A549 (cell line): ENCODE measurements at regions not wholly inside any gene's neighbourhood (a gene's known extent, or its start where the extent isn't known, plus 50 kb on each side); places are given as distances from the start of the nearest gene placed in this dataset.

Experiments used
- CBX2 ChIP-seq: fragments of 200-600 bp; sonication (generic); IDR thresholded peaks from 2 replicates; pipeline ENCODE4 v1.6.1; 2016; ENCODE audit warnings: low read depth, mild to moderate bottlenecking, borderline replicate concordance
- CTCF ChIP-seq: fragments of >200 bp; sonication (Bioruptor Twin); formaldehyde crosslinking; IDR thresholded peaks from 3 replicates; pipeline ENCODE4 v1.5.1; 2016
- EP300 ChIP-seq, 2 experiments: fragments of >200 bp; sonication (Bioruptor Twin); formaldehyde crosslinking; IDR thresholded peaks; 2 replicates in 1 of 2; 3 replicates in 1 of 2; pipeline ENCODE4 v1.6.1; 2016 to 2017
- HOXB13 ChIP-seq: fragments of 250-450 bp; sonication (Bioruptor Pico); IDR thresholded peaks from 2 replicates; pipeline ENCODE4 v1.5.0; 2020; ENCODE audit warnings: low read depth, mild to moderate bottlenecking, moderate library complexity
- JUN ChIP-seq, 2 experiments: fragments of >200 bp; sonication (Bioruptor Twin); formaldehyde crosslinking; IDR thresholded peaks; 2 replicates in 1 of 2; 3 replicates in 1 of 2; pipeline ENCODE4 v1.6.1; 2016 to 2017
- MAZ ChIP-seq: fragments of 150-350 bp; IDR thresholded peaks from 2 replicates; pipeline ENCODE4 v1.6.1; 2014; ENCODE audit warnings: antibody characterized with exemption, low read depth, low read length, borderline replicate concordance
- POLR2A ChIP-seq: IDR thresholded peaks from 2 replicates; pipeline ENCODE4 v1.6.1; 2012; ENCODE audit warnings: mild to moderate bottlenecking, low read length
- RFX5 ChIP-seq: fragments of 450-650 bp; IDR thresholded peaks from 2 replicates; pipeline ENCODE4 v1.7.1; 2014; ENCODE audit warnings: antibody characterized with exemption, mild to moderate bottlenecking, moderate library complexity
- SREBF2 ChIP-seq: fragments of 450-650 bp; IDR thresholded peaks from 2 replicates; pipeline ENCODE4 v1.6.1; 2014; ENCODE audit warnings: mild to moderate bottlenecking, moderate library complexity
- TFCP2L1 ChIP-seq: fragments of 250-450 bp; sonication (Bioruptor Pico); IDR thresholded peaks from 2 replicates; pipeline ENCODE4 v1.5.0; 2021; ENCODE audit warnings: mild to moderate bottlenecking
- USF2 ChIP-seq: fragments of 450-650 bp; IDR thresholded peaks from 2 replicates; pipeline ENCODE4 v1.6.1; 2014; ENCODE audit warnings: antibody characterized with exemption

- TF ChIP-seq CTCF = no peak
- no peak for TF ChIP-seq MAZ
- TF ChIP-seq POLR2A = no peak
- no peak for TF ChIP-seq JUN (IDR thresholded peaks at IDR 0.05)
- no peak for TF ChIP-seq RFX5
- no peak for TF ChIP-seq SREBF2
- no peak for TF ChIP-seq TFCP2L1 (CRISPR knock-in tag)
- no peak for TF ChIP-seq CBX2
- TF ChIP-seq EP300 (IDR thresholded peaks at IDR 0.05) = no peak
- TF ChIP-seq USF2 = no peak
- no peak for TF ChIP-seq HOXB13 (CRISPR knock-in tag)
Observed at GRCh38 chr12:112606611-112607365, 184.8 kb upstream of the RPH3A start.
